HL-60 (cell line): ENCODE measurements at regions not wholly inside any gene's neighbourhood (a gene's known extent, or its start where the extent isn't known, plus 50 kb on each side); places are given as distances from the start of the nearest gene placed in this dataset.

Experiments
- GABPA ChIP-seq: IDR thresholded peaks from 2 replicates; pipeline ENCODE4 v1.6.1; 2012; ENCODE audit warnings: low read depth
- POLR2AphosphoS5 ChIP-seq: IDR thresholded peaks from 2 replicates; pipeline ENCODE4 v1.6.1; 2012; ENCODE audit warnings: low read depth
- SPI1 ChIP-seq: IDR thresholded peaks from 2 replicates; pipeline ENCODE4 v1.6.1; 2012; ENCODE audit warnings: low read depth, mild to moderate bottlenecking, borderline replicate concordance
- TF ChIP-seq, protein P1 (sequence below): IDR thresholded peaks from one replicate; pipeline ENCODE4 v1.5.1; 2011; ENCODE audit warnings: low read length, control low read depth, inconsistent platforms; ENCODE audit not compliant: insufficient read depth

DNA sequence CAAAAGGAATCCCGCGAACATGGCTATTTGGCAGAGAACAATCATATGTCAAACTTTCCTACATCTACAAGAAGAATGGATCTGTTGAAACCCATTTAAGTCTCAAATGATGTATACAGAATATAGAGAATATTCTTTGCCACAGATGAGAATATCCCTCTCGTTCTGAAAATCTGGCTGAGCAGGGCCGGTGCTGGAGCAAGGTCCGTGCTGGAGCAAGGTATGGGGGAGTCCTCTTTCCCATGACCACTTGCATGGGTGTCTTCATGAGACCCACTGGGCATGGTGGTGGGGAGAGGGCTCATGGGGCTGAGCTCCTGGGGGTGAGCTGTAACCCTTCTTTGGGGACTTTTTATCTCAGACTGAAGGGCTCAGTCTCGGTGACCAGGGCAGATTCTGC is 440.9 kb downstream of the SOX9 start:
- TF ChIP-seq POLR2AphosphoS5 (no peak), GABPA (no peak), SPI1 (no peak)
- TF ChIP-seq, protein P1, sequence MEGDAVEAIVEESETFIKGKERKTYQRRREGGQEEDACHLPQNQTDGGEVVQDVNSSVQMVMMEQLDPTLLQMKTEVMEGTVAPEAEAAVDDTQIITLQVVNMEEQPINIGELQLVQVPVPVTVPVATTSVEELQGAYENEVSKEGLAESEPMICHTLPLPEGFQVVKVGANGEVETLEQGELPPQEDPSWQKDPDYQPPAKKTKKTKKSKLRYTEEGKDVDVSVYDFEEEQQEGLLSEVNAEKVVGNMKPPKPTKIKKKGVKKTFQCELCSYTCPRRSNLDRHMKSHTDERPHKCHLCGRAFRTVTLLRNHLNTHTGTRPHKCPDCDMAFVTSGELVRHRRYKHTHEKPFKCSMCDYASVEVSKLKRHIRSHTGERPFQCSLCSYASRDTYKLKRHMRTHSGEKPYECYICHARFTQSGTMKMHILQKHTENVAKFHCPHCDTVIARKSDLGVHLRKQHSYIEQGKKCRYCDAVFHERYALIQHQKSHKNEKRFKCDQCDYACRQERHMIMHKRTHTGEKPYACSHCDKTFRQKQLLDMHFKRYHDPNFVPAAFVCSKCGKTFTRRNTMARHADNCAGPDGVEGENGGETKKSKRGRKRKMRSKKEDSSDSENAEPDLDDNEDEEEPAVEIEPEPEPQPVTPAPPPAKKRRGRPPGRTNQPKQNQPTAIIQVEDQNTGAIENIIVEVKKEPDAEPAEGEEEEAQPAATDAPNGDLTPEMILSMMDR = no peak
